Stimulated activated CD8-positive, alpha-beta memory T cell treated with anti-CD3 and anti-CD28 coated beads, Interleukin-2, amount 100 ng/mL, for 1 hour (primary cell): ENCODE measurements at regions not wholly inside any gene's neighbourhood (a gene's known extent, or its start where the extent isn't known, plus 50 kb on each side); places are given as distances from the start of the nearest gene placed in this dataset.
"Not testable (repeated sequence)": the region's sequence is repeated elsewhere in the genome, so short reads cannot be mapped to it uniquely, and the experiment has no call there.

Source experiments
- DNase-seq, 2 donors: peaks; one replicate each; pipeline ENCODE4 v3.0.0-alpha.2; 2020; ENCODE audit warnings: low read depth in 2 of 2

DNA sequence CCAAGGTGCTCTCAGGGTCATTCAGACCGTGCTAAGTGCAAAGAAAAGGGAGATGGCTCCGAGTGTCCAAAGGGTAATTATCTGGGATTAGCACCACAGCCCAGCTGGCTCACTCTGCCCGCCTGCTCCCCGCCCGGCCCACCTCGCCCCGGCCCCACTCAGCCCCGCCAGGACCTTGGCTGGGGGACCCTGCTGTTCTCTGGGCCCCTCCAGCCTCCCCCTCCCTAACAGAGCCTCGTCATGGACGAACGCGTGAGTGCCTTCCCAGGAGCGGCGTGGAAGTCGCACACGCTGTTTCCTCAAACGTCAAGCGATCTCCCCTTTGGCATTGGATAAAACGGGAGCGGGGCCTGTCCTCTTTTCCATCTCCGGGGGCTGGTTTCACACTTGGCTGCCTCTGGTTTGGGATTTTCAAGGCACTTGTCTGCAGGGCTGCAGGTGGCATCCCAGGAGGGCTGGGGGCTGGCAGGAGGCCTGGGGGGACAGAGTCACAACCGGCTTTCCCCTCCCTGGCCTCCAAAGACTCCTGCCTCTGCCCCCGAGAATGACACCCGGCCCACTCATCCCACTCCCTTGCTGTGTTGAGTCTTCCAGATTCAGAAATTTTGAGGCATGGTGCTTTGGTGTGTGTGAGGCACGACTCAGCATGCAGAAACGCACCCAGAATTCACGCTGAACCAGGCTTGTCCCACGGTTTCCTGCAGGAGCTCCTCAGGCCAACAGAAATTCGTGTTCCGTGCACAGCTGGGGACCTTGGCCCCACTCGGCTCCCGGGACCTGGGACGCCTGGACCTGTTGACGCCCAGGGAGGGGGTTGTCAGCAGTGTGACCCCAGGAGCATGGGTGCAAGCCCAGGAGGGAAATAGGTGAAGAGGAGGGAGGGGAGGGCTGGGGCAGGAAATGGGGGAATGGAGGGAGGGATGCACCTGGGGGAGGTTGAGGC lies 110.0 kb downstream of the PDGFA start:
- no peak for DNase-seq

DNA sequence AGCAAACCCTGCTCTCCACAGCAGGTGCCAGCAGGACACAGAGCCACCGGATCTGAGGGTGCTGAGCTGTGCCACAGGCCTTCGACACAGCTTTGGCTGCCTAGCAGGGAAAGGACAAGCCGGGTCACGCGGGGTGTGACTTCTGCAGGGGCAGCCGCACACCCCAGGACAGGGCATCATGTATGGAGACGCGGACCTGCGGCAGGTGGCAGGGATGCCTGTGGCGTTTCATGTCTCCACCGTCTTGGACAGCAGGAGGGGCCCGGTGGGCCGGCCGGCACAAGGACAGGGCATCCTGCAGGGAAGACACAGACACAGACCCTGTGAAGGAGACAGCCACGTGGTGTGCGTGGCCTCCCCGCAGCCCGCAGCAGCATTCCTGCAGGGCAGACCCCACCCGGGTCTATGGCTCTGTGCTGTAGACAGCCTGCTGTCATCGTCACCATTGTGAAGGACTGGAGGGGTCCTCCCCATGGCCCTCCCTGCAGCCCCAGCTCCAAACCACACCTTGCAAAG lies 109.2 kb downstream of the PDGFA start:
- no peak for DNase-seq

DNA sequence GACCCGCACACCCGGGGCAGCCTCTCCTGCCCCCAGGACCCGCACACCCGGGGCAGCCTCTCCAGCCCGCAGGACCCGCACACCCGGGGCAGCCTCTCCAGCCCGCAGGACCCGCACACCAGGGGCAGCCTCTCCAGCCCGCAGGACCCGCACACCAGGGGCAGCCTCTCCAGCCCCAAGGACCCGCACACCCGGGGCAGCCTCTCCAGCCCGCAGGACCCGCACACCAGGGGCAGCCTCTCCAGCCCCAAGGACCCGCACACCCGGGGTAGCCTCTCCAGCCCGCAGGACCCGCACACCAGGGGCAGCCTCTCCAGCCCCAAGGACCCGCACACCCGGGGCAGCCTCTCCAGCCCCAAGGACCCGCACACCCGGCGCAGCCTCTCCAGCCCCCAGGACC lies 108.5 kb downstream of the PDGFA start:
- not testable (repeated sequence) for DNase-seq

DNA sequence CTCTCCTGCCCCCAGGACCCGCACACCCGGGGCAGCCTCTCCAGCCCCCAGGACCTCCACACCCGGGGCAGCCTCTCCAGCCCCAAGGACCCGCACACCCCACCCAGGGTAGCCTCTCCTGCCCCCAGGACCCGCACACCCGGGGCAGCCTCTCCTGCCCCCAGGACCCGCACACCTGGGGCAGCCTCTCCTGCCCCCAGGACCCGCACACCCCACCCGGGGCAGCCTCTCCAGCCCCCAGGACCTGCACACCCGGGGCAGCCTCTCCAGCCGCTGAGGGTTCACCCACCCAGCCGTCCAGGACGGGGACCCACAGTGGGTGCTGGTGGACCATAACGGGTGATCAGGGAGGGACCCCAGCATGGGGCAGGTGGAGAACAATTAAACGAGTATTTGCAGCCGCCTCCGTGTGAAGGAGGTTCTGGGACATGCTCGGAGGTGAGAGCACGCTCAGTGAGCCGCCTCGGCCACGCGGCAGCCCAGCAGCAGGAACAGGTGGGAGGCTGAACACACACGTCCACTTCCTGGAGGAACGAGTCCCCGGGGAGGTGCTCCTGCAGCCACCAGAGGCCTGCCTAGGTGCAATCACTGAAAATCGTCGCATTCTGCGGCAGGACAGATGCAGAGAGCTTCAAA lies 107.9 kb downstream of the PDGFA start:
- DNase-seq: no peak

DNA sequence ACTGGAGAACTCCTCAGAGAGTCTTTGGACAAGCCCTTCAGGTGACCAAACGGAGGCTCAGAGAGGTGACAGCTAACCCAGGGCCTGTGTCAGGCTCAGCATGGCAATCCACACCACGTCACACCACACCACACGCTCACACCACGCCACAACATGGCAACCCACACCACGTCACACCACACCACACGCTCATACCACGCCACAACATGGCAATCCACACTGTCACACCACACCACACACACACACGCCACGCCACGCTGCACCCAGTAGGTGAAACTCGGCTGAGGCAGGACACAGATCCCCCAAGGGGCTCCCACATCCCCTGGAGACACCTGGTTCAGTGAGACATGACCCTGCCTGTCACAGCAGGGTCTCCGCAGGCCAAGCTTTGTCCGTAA lies 107.3 kb downstream of the PDGFA start:
- no peak for DNase-seq

DNA sequence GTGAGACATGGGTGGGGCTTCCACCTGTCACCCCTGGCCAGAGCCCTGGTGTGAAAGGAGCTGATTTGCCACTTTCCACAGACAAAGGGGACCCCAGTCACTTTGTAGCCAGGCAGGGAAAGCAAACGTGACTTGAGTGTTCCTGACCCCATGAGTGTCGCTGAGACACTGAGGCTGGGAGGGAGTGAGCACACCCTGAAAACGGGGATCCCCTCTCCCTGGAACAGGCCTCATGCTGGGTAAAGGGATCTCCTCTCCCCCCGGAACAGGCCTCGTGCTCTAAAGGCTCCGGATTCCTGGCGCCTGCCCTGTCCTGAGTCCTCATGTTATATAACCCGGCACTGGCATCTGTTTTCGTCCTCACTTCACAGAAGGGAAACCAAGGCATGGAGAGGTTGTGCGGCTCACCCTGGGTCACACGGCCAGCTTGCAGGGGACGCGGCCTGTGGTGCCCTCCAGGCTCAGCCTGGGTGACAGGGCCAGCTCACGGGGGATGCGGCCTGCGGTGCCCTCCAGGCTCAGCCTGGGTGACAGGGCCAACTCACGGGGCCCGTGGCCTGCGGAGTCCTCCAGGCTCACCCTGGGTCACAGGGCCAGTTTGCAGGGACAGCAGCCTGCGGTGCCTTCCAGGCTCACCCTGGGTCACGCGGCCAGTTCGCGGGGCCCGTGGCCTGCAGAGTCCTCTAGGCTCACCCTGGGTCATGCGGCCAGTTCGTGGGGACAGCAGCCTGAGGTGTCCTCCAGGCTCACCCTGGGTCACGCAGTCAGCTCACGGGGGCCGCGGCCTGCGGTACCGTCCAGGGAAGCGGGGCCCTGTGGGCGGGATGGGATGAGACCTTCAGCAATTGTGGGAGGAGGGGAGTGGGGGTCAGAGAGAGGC lies 104.7 kb downstream of the PDGFA start:
- no peak for DNase-seq

DNA sequence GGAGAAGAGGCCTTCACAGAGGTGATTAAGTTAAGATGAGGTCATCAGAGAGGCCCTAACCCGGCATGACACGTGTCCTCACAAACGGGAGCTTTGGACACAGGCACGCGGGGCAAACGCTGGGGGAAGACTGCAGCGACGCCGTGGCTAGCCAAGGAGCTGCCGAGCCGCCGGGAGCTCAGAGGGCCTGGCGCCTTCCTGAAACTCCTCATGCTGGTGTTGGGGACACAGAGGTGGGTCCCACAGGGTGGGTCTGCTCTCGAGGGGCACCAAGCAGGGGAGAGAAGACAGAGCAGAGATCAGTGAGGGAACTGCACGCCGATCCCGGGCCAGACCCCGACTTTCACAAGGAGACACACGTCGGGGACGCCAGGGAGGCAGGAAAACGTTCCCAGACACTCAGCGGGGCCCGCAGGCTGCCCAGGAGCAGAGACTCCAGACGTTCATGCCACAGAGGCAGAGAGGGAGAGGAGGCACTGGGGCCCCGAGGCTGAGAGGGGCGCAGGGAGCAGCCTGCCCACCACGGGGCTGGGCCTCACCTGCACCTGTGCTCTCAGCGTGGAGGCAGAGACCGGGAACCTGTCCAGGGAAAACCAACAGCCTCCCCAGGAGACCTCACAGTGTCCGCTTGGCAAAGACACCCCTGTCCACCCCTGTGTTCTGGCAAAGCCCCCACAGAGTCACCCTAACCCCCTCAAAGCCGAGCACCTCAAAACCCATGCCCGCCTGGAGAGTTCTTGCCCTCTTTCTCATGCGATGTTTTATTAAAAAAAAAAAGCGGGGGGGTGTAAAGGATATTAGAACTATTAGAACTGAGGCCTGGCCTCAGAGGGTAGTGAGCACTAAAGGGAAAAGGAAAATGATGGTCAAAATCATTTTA lies 103.8 kb downstream of the PDGFA start:
- DNase-seq: no peak

DNA sequence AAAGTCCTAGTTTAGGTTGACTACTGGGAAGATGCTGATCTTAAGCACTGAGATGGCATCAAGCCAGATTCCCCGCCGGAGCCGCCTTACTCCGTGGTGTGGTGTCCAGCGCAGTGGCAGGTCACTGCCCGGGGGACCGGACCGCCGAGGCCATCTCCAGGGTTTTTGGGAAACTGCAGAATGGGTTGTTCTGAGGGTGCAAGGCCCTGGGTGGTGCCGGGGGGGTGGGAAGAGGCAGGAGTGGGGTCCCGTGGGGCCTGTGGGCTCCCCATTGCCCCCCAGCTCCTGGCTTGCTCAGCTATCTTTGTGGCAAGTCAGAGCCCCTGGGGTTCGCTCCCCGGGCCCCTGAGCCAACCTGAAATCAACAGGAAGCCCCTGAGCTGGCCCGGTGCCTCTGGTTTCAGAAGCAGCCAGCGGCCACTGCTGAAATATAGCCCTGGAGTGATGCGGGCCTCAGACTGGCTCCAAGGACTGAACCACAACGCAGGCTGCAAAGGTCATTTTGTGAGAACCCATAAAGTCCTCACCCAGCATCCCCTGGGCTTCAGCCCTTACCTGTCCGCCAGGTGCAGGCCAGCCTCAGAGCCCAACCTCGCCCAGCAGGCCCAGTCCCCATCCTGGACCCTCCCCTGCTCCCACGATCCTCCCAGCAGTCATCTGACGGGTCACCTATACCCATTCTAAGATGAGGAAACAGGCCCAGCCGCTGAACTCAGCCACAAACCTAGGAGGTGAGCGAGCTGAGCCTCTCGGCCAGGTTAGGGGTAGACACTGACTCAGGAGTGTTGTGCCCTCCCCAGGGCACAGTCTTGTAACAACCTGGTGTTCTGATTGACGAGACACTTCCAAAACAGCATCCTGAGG lies 102.7 kb downstream of the PDGFA start:
- DNase-seq: no peak

DNA sequence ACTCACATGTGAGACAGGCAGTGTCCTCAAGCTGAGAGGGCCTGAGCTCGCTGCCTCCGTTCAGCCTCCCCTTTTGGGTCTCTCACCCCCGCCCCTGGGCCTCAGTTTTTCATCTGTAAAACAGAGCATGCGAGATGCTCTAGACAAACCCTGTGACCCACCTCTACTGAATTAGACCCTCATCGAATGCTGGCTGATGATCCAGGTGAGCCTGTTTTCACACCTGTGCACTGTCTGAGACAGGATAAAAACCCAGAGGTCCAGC lies 102.1 kb downstream of the PDGFA start:
- DNase-seq: no peak

DNA sequence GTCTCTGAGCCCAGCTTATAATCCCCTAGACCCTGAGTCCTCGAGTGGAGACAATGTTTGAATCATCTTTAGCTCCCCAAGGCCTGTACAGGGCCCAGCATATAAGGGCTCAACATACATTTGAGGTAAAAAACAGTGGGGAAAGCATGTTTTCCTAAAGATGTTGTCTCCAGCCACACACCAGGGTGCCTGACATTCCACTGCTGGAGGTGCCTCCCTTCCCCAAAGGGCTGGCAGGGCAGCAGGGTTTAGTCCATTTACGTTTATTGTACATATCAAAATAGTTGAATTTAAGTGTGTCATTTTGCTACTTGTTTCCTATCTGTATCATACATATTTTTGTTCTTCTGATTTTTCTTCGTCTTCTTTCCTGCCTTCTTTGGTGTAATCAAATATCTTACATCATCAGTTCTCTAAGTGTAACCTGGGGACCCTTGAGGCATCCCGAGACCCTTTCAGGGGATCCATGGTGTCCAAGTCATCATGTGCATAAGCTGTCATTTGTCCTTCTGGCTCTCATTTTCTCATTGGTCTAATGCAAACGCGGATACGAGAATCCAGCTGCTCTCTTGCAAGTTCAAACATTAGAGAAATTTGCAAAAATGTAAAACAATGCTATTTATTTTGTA lies 101.6 kb downstream of the PDGFA start:
- DNase-seq: no peak

DNA sequence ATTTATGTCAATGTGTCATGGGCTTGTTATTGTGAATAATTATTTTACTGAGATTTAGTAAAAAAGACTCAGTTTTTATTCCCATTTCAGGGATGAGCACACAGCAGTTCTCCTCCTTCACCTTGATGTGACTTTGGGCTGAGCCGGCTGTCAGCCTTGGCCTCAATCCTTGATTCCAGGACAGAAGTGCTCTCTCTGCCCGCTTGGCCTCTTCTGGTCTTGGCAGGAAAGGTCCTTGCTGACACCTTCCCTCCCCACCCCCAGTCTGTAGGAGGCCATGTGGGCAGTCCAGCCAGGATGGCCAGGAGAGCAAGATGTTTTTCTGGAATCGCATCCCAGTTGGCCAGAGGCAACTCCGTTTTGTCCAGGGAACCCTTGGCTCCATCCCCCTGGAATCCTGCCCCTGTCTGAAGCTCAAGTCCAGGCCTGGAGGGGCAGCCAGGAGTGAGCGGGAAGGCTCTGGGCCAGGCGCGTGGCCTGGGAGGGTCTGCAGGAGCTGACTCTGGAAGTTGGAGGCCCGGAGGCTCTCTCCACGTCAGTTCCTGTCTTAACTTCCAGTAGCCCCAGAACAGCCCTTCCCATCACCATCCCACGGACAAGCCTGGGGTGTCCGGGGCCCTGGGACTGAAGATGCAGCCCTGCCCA lies 100.9 kb downstream of the PDGFA start:
- DNase-seq: no peak

DNA sequence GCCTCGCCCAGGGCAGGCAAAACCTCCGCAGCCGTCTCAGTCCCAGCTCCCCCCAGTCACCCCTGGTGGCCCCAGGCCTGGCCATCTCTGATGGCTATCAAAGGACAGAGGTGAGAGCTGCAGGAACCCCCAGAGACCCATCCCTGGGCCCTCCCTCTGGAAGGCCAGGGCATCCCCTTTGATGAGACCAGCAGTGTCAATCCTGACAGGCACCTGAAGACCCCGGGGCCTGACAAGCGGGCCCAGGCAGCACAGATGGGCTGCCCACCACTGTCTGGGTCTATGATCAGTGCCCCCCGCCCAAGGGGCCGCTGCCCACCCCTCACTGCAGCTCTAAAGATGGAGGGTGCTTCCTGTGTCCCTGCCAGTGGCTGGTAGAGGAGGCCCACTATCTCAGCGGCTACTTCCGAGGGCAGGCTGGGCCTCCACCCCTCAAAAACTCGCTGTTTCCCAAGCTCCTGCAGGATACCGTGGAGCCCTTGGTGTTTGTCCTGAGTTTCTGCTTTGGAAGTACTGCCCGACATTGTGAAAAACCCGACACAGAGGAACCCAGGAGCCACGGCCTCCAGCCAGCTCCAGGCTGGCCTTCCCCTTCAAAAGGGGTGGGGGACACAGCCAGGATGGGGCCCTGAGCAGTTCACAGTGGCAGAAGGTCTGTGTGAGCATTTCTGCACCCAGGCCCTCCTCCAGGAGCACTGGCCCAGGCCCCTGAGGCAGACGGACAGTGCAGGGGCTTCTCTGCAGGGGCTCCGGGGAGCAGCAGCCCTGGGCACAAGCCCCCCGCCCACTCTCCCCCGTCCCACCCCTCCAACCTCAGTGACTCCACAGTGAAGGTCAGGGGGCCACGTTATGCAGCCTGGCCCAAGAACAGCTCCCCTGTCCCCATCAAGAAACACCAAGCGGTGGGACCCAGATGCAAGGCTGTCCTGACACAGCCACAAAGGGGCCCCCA lies 99.2 kb downstream of the PDGFA start:
- DNase-seq: no peak

DNA sequence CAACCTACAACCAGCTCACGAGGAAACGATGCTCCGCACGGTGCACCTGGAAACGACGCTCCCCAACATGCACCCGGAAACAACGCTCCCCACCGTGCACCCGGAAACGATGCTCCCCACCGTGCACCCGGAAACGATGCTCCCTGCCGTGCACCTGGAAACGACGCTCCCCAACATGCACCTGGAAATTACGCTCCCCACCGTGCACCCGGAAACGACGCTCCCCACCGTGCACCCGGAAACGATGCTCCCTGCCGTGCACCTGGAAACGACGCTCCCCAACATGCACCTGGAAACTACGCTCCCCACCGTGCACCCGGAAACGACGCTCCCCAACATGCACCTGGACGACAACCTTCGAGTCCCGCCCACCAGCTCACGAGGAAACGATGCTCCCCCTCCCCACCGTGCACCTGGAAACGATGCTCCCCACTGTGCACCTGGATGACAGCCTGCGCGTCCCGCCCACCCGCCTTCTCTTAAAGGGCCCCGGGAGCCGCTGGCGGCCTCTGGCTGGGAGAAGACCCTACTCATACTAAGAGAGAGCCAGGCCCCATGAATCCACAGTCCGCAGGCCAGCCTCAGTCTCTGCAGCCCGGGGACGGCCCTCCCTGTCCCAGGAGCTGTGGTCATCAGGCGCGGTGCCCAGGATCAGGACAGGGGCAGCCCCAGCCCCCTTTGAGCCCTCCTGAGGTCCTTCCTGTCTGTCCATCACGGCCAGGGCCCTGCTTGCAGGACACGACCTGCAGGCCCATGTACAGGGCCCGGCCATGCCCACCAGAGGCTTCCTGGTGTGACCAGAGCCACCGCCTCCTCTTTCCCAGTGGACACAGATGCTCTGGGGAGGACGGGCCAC lies 98.3 kb downstream of the PDGFA start:
- no peak for DNase-seq

DNA sequence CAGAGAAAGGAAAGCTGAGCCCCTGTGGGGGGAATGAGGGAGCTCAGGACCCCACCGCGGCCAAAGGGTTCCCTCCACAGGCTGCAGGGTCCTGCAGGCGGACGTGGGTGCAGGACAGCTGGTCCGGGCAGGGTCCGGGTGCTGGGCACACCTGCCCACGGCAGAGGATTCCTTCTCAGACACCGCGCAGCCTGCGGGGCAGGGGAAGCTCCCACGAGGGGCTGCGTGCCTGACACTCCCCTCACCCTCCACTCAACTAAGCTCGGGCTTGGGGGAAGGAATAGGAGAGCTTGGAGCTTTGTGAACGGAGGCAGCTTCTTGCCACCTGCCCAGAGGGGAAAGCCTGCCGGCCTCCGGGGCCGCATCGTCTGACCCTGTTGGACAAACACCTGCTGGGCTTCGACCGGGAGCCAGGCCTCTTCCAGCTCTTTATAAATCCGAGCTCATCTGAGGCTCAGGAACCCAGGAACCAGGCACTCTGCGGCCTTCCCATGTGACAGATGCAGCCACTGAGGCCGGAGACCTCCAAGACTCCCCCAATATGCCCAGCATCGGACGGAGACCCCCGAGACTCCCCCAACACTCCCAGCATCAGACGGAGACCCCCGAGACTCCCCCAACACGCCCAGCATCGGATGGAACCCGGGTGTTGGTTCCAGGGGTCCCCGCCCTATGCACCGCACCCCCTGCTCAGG lies 97.3 kb downstream of the PDGFA start:
- no peak for DNase-seq

DNA sequence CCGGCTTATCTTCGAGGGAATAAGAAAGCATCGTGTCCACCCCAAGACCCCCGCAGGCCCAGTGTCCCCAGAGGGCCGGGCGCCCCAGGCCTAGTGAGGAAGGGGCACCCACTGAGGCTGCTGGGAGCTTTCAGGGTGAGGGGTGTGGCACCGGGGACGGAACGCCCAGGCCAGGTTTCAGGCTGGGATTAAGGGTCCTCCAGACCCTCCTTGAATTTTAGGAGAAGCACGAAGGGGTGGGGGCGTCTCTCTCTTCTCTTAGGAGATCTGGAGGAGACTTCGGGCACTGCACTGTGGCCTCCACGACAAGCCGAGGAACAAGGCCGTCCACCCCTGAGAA lies 96.8 kb downstream of the PDGFA start:
- DNase-seq: no peak

DNA sequence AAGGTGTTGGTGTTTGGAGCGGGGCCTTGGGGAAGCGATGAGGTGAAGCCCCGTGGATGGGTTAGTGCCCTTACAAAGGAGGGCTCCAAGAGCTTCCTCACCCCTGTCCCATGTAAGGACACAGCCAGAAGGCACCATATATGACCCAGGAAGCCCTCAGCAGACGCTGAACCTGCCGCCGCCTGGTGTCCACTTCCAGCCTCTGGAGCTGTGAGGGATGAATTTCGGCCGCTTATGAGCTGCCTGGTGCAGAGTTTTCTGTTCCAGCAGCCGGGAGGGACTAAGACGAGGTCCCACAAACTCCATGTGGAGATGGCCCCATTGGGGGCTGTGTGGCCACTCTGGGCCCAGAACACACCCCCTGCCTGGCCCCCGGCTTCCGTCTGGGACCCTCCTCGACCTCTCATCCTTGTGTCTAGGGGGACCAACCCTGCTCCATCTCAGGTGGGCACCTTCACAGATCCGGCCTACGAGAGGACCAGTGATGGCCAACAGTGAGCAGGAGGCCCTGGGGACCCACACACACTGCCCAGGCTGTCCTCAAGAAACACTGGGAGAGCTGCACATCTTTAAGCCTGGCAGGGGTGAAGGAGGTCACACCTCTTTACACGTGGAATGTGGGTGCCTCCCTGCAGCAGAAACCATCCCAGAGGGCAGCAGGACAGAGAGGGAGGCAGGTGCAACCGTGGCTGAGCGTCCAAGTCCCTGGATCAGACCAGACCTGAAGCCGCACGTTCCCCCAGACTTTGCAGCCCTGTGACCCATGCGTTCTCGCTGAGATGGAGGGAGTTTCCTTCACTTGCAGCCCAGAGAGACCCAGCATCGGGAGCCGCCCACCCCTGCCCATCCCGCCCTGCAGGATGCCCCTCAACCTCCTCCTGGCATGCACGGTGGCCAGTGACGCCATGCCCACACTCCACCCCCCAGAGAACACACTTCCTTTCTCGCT lies 96.1 kb downstream of the PDGFA start:
- DNase-seq: no peak
